GM19239 (cell line): ENCODE measurements at regions not wholly inside any gene's neighbourhood (a gene's known extent, or its start where the extent isn't known, plus 50 kb on each side); places are given as distances from the start of the nearest gene placed in this dataset.

ENCODE experiments used
- DNase-seq: peaks from one replicate; pipeline ENCODE4 v3.0.0; 2011; ENCODE audit warnings: low spot score; ENCODE audit not compliant: insufficient read length
- FAIRE-seq: peaks from 2 replicates; lab custom pipeline; 2011; peaks lifted over from hg19 to GRCh38; lab: Jason Lieb, UNC

DNA sequence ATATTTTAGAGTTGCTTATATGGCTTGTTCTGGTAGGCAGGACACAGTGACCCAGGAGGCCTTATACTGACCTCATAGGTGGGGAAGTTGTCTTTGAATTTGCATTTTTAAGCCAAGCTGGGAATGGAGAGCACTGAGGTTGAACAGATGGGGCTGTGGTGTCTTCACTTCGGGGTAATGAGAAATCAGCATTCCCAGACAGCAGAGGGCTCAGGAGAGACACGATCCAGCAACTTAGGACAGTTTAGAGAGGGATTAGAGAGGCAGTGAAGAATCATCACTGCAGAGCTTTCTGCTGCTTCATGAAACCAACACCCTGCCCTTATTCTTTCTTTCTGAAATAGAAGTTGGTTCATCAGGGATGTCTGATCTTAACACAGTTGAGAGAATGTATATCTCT lies 202.4 kb downstream of the TDRD15 start:
- FAIRE-seq (no peak), DNase-seq (no peak)

DNA sequence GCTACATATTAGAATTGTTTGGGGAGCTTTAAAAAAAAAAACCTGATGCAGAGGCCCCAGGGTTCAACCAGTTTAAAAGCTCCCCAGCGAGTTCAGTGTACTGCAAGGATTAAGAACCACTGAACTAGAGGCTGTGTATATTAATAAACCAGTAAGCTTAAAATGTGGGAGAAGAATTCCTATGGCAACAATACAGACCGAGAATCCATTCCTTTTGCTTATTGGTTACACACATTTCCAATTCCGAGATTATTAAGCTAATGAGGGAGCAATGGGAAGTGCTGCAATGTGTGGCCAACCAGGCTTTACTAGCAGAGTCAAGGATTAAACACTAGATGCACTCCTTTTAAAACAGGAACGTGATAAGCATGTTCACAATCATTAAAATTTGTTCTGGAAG lies 204.4 kb downstream of the TDRD15 start:
- FAIRE-seq (no peak), DNase-seq (no peak)

- no peak for FAIRE-seq
- no peak for DNase-seq
Observed at GRCh38 chr2:21330786-21331391, 207.1 kb downstream of the TDRD15 start.

GRCh38 chr2:21331625-21332370 lies 208.0 kb downstream of the TDRD15 start:
- FAIRE-seq (no peak), DNase-seq (no peak)

GRCh38 chr2:21332993-21333625 lies 209.3 kb downstream of the TDRD15 start:
- DNase-seq (no peak), FAIRE-seq (no peak)

DNA sequence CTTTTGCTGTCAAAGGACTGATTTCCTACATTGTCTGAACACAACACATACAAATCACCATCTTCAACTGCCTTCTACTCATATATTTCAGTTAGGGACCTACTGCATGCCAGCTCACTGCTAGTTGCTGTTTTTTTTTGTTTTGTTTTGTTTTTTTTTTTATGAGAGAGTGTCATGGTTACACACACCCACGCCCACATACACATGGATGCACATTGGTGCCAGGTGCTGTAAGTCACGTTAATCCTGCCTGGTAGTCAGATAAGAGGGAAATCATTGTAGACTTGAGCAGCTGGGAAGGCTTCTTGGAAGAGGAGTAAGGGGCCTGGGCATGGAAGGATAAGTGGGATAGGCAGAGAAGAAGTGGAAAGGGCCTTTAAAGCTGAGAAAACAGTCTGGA lies 209.9 kb downstream of the TDRD15 start:
- no peak for FAIRE-seq

GRCh38 chr2:21346984-21347383 lies 223.2 kb downstream of the TDRD15 start:
- FAIRE-seq = no peak
- no peak for DNase-seq

More for the DNA sequence above, 209.9 kb downstream of the TDRD15 start:
- DNase-seq = no peak

DNA sequence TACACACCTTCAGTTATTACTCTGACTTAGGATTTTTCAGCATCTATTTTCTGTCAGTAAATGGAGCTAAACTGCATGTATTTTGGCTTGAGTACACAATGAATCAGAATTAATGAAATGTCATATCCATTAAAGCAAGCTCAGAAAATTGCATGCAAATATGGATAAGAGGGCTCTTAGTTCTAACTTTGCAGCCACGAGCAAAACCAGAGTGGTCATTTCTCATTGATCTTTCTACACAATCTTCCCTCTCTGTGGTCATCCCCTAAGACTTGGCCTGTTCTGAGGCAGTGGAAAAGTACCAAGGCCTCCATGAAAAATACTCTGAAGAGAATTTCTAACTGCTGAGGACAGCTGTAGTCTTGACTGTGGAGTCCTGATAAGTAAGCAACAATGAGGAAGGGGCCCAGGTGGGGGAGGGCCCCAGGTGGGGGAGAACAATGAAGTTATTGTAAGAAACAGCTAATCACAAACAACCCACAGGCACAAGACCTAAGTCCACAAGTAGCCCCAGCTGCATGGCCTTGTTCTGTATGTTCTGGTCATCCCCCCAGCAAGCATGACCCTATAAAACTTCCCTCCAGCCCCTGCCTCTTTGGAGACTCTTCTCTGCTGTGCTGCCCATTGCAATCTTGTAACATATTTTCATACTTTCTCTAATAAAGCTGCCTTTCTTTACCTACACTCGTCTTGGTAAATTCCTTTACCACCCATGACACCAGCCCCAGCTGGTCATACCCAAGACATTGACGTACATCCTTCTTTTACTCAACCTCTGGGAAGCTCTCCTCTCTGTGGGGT lies 230.3 kb downstream of the TDRD15 start:
- no peak for DNase-seq
- FAIRE-seq = no peak

GRCh38 chr2:21356086-21356856 lies 232.5 kb downstream of the TDRD15 start:
- no peak for DNase-seq
- FAIRE-seq = no peak

DNA sequence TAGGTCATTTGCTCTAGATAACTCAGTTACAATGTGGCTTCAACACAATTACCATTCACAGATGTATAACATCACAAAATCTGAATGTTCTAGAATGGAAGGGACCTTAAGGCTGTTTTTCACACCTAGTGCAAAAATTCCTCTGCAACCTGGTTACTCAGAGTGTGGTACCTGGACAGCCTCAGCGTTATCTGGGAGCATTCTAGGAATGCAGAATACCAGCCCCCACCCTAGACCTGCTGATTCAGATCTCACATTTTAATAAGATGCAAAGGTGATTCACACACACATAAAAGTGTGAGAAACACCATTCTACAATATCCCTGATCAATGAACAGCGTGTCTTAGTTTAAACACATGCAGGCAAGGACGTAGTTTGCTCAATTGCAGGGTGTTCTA lies 233.1 kb downstream of the TDRD15 start:
- FAIRE-seq (no peak), DNase-seq (no peak)

- DNase-seq = no peak
- no peak for FAIRE-seq
Observed at GRCh38 chr2:21358976-21359375, 235.2 kb downstream of the TDRD15 start.

DNA sequence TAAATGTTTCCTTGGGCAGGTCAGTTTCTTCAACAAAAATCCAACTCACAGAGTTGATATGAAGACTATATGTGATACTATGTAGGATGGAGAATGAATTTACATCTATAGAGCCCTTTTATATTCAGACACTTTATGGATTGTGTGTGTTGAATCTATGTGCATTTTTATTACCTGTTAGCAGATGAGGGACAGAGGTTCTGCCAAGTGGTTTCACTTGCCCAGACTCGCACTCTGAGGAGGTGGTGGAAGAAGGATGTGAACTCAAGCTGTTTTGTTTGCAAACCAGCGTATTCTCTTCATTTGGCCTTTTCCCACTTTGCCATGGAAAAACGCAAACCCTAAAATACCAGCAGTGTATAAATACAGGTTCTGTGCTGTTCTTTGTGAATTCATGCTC lies 237.6 kb downstream of the TDRD15 start:
- DNase-seq = no peak
- FAIRE-seq = no peak

- no peak for DNase-seq
- no peak for FAIRE-seq
Observed at GRCh38 chr2:21361957-21362486, 238.3 kb downstream of the TDRD15 start.

GRCh38 chr2:21363364-21363763 lies 239.6 kb downstream of the TDRD15 start:
- no peak for FAIRE-seq

DNA sequence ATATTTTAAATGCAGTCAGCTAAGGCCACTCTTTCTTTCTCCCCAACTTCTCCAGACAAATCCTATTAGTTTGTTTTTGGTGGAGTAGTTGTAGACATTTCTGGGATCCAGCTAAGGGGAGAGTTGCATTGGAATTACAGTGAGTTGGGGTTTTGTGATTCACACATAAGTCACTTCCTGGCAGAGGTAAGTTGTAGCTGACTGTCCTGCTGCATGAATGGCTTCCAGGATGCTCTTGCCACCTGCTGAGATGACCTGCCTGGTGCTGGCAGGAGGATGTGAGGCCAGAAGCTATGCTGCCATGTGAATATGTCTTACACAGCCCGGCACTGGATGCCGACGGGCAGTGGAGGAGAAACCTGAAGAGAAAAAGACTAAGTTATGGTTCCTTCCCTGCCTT lies 243.7 kb downstream of the TDRD15 start:
- DNase-seq = no peak
- no peak for FAIRE-seq

More at GRCh38 chr2:21363364-21363763, 239.6 kb downstream of the TDRD15 start:
- no peak for DNase-seq

DNA sequence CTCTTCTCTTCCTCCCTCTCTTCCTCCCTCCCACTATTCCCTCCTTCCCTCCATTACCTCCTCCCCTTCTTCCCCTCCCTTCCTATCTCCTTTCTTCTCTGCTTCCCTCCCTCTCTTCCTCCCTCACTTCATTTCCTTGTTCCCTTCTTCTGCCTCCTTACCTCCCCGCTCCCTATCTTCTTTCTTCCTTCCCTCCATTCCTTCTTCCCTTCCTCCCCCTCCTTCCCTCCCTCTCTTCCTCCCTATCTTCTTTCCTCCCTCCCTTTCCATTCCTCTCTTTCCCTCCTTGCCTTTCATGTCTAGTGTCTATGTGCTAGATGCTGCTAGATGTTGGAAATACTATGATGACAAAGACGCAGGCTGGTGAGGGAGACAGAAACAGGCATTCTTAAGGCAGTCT lies 246.0 kb downstream of the TDRD15 start:
- no peak for FAIRE-seq
- no peak for DNase-seq

- DNase-seq (no peak), FAIRE-seq (no peak)
Observed at GRCh38 chr2:21371499-21372003, 247.8 kb downstream of the TDRD15 start.

DNA sequence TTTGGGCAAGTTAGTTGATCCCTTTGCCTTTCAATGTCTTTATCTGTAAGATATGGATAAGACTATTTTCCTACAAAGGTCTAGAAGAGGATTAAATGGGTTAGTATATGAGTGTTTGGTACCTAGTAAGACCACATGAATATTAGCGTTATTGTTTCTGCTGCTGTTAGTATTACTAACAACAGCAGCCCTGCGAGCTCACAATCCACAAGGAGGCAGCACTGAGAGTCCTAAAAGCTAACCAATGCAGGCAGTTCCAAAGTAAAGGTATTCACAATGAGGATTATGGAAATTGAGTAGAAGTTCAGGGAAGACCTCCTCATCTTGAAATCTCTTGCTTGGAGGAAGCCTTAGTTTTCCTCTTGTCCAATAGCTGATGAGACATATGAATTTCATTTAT lies 248.9 kb downstream of the TDRD15 start:
- FAIRE-seq = no peak
- DNase-seq = no peak

DNA sequence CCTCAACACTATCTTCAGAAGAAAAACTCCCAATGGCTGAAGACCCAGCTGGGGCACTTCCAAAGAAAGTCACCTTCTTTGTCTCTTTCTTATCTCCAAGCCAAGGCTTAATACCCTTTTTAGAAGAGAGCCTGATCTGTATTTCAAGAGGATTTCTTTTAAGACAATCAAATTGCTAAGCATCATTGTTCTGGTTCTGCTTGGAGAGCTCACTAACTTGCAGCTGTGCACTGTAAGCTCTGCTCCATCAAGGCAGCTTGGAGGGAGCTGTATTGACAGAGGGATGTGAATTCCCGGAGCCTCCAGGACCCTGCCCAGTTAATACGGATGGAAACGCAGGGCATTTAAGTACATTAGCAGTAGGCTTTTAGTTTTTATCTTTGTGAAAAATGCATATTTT lies 253.1 kb downstream of the TDRD15 start:
- no peak for FAIRE-seq
- DNase-seq = no peak

DNA sequence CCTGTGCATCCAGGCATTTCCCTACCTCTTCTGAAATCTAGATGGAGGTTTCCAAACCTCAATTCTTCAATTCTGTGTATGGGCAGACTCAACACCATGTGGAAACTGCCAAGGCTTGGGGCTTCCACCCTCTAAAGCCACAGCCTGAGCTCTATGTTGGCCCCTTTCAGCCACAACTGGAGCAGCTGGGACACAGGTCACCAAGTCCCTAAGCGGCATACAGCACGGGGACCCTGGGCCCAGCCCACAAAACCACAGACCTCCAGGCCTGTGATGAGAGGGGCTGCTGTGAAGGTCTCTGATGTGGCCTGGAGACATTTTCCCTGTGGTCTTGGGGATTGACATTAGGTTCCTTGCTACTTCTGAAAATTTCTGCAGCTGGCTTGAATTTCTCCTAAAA lies 255.4 kb downstream of the TDRD15 start:
- no peak for FAIRE-seq

More for the DNA sequence above, 255.4 kb downstream of the TDRD15 start:
- no peak for DNase-seq
